DOHH2 (cell line): ENCODE measurements at regions not wholly inside any gene's neighbourhood (a gene's known extent, or its start where the extent isn't known, plus 50 kb on each side); places are given as distances from the start of the nearest gene placed in this dataset.

Experiments used
- H3F3A ChIP-seq: fragments of 200-600 bp; sonication (generic), shearing (Covaris generic); 2 replicates; pipeline ENCODE4 v1.6.0; 2016; ENCODE audit warnings: antibody characterized with exemption, mild to moderate bottlenecking; ENCODE audit not compliant: control insufficient read depth, insufficient read depth
- H3K27ac ChIP-seq: fragments of 200-600 bp; sonication (generic); 2 replicates; pipeline ENCODE4 v1.5.1; 2014; ENCODE audit warnings: low read depth, mild to moderate bottlenecking, low read length, moderate library complexity
- H3K27me3 ChIP-seq: fragments of 200-600 bp; sonication (generic); 2 replicates; pipeline ENCODE4 v1.6.1; 2014; ENCODE audit warnings: mild to moderate bottlenecking, low read length, mixed read lengths; ENCODE audit not compliant: control insufficient read depth
- H3K36me3 ChIP-seq: fragments of 200-600 bp; sonication (generic); 2 replicates; pipeline ENCODE4 v1.6.1; 2014; ENCODE audit warnings: mild to moderate bottlenecking, low read length, moderate library complexity, mixed read lengths; ENCODE audit not compliant: control insufficient read depth
- H3K4me1 ChIP-seq: fragments of 200-600 bp; sonication (generic); 2 replicates; pipeline ENCODE4 v1.6.1; 2014; ENCODE audit warnings: mild to moderate bottlenecking, low read length, mixed read lengths; ENCODE audit not compliant: control insufficient read depth
- H3K4me2 ChIP-seq: fragments of 200-600 bp; sonication (generic); 2 replicates; pipeline ENCODE4 v1.6.0; 2014; ENCODE audit warnings: mild to moderate bottlenecking, low read length, moderate library complexity
- H3K4me3 ChIP-seq: fragments of 200-600 bp; sonication (generic); 2 replicates; pipeline ENCODE4 v1.5.1; 2014; ENCODE audit warnings: mild to moderate bottlenecking, low read length, mixed read lengths
- H3K79me2 ChIP-seq: fragments of 200-600 bp; sonication (generic); 2 replicates; pipeline ENCODE4 v1.6.1; 2014; ENCODE audit warnings: mild to moderate bottlenecking, low read length, mixed read lengths; ENCODE audit not compliant: control insufficient read depth
- H3K9me2 ChIP-seq: fragments of 200-600 bp; sonication (generic); replicated peaks from 2 replicates; pipeline ENCODE4 v1.6.1; 2014; ENCODE audit warnings: mild to moderate bottlenecking, low read length, mixed read lengths; ENCODE audit not compliant: control insufficient read depth
- H3K9me3 ChIP-seq: fragments of 200-600 bp; sonication (generic); 2 replicates; pipeline ENCODE4 v1.6.1; 2014; ENCODE audit warnings: antibody characterized with exemption, low read length, mixed read lengths; ENCODE audit not compliant: control insufficient read depth, insufficient read depth
- H4K20me1 ChIP-seq: fragments of 200-600 bp; sonication (generic); 2 replicates; pipeline ENCODE4 v1.6.0; 2014; ENCODE audit warnings: low read depth, mild to moderate bottlenecking, antibody characterized with exemption, low read length, moderate library complexity; ENCODE audit not compliant: control insufficient read depth, insufficient read depth
- CTCF ChIP-seq: fragments of 200-600 bp; sonication (generic); IDR thresholded peaks from one replicate; pipeline ENCODE4 v1.5.1; 2014; ENCODE audit warnings: antibody characterized with exemption, mild to moderate bottlenecking, low read depth, low read length; ENCODE audit not compliant: poor library complexity, severe bottlenecking
- EZH2phosphoT487 ChIP-seq: fragments of 200-600 bp; sonication (generic); IDR thresholded peaks from 2 replicates; pipeline ENCODE4 v1.6.1; 2017; ENCODE audit warnings: borderline replicate concordance, mild to moderate bottlenecking, antibody characterized with exemption, low read length, moderate library complexity, mixed read lengths

GRCh38 chr17:12313786-12314185, 293.1 kb downstream of the MAP2K4 start:
- no peak for TF ChIP-seq CTCF
- no peak for TF ChIP-seq EZH2phosphoT487

GRCh38 chr17:12316021-12316420, 295.3 kb downstream of the MAP2K4 start:
- Histone ChIP-seq H3K27ac (no peak overlapping the region), H4K20me1 (no peaks in the 10 kb centered on the region), H3K4me3 (no peak overlapping the region), H3K79me2 (no peaks in the 10 kb centered on the region), H3K9me3 (no peaks in the 10 kb centered on the region), H3K4me1 (no peaks in the 10 kb centered on the region), H3F3A (no peaks in the 10 kb centered on the region), H3K9me2 (no peaks in the 10 kb centered on the region), H3K36me3 (no peaks in the 10 kb centered on the region), H3K27me3 (no peaks in the 10 kb centered on the region), H3K4me2 (no peak overlapping the region)
- TF ChIP-seq CTCF (no peak), EZH2phosphoT487 (no peak)

More at GRCh38 chr17:12313786-12314185, 293.1 kb downstream of the MAP2K4 start:
- Histone ChIP-seq H3K27me3 (no peaks in the 10 kb centered on the region), H3K9me2 (no peaks in the 10 kb centered on the region), H3K4me2 (no peak overlapping the region), H3K27ac (no peak overlapping the region), H3K4me1 (no peaks in the 10 kb centered on the region), H3K9me3 (no peaks in the 10 kb centered on the region), H3K36me3 (no peaks in the 10 kb centered on the region), H3F3A (no peaks in the 10 kb centered on the region), H4K20me1 (no peaks in the 10 kb centered on the region), H3K4me3 (no peak overlapping the region), H3K79me2 (no peaks in the 10 kb centered on the region)

GRCh38 chr17:12318571-12319266, 298.0 kb downstream of the MAP2K4 start:
- H3K4me2 ChIP-seq, result no peak overlapping the region
- H3K4me3 ChIP-seq, result no peak overlapping the region
- no peak overlapping the region for H3K27ac ChIP-seq
- H3K4me1 ChIP-seq, result no peaks in the 10 kb centered on the region
- no peaks in the 10 kb centered on the region for H3K36me3 ChIP-seq
- H3K27me3 ChIP-seq, result no peaks in the 10 kb centered on the region
- H3K9me2 ChIP-seq, result no peaks in the 10 kb centered on the region
- no peaks in the 10 kb centered on the region for H3K79me2 ChIP-seq
- no peaks in the 10 kb centered on the region for H4K20me1 ChIP-seq
- no peak for TF ChIP-seq CTCF
- no peaks in the 10 kb centered on the region for H3F3A ChIP-seq
- H3K9me3 ChIP-seq, result no peaks in the 10 kb centered on the region
